Lung (tissue), 11 donors: ENCODE measurements at regions not wholly inside any gene's neighbourhood (a gene's known extent, or its start where the extent isn't known, plus 50 kb on each side); places are given as distances from the start of the nearest gene placed in this dataset.

Experiments
- ATAC-seq: fragments of 200-7000 bp; cut with Tn5 transposase; one replicate; pipeline ENCODE4 v1.9.1; 2020; ENCODE audit warnings: moderate number of reproducible peaks; ENCODE audit not compliant: insufficient read depth, low FRiP score
- DNase-seq, 3 donors: peaks; one replicate each; pipeline ENCODE4 v3.0.0-alpha.2; 2013 to 2017
- H3K27ac ChIP-seq, 2 donors: one replicate each; pipeline ENCODE4 v1.5.1; 2013; ENCODE audit warnings: mild to moderate bottlenecking in 2 of 2, moderate library complexity in 2 of 2, control low read depth in 1 of 2, inconsistent platforms in 1 of 2, low read depth in 1 of 2, low read length in 1 of 2
- H3K27me3 ChIP-seq, 3 donors: one replicate each; pipeline ENCODE4 v1.5.1; 2013; ENCODE audit warnings: low read length in 2 of 3; ENCODE audit not compliant: control insufficient read depth in 3 of 3, insufficient read depth in 3 of 3
- H3K36me3 ChIP-seq, 4 donors: one replicate each; pipeline ENCODE4 v1.5.1; 2013; ENCODE audit warnings: low read length in 4 of 4, mild to moderate bottlenecking in 1 of 4, moderate library complexity in 1 of 4; ENCODE audit not compliant: control insufficient read depth in 4 of 4, insufficient read depth in 4 of 4
- H3K4me1 ChIP-seq, 5 donors: one replicate each; pipeline ENCODE4 v1.5.1; 2013; ENCODE audit warnings: low read length in 5 of 5, mild to moderate bottlenecking in 2 of 5, moderate library complexity in 1 of 5; ENCODE audit not compliant: control insufficient read depth in 5 of 5, insufficient read depth in 5 of 5
- H3K4me3 ChIP-seq: one replicate; pipeline ENCODE4 v1.5.1; 2013; ENCODE audit warnings: mild to moderate bottlenecking, control low read depth, moderate library complexity
- H3K9ac ChIP-seq, 2 donors: one replicate each; pipeline ENCODE4 v1.5.1; 2013; ENCODE audit warnings: low read length in 2 of 2, control low read depth in 1 of 2; ENCODE audit not compliant: insufficient read depth in 1 of 2
- H3K9me3 ChIP-seq, 4 donors: one replicate each; pipeline ENCODE4 v1.5.1; 2013; ENCODE audit warnings: low read length in 3 of 4, mild to moderate bottlenecking in 1 of 4, moderate library complexity in 1 of 4; ENCODE audit not compliant: control insufficient read depth in 4 of 4, insufficient read depth in 3 of 4
- WGBS, 2 donors: extraction: QIAGEN DNeasy Blood & Tissue Kit; methylation state at CpG; one replicate each; pipeline ENCODE4 v1.1.7; 2013; 5-methylcytosine and 5-hydroxymethylcytosine counted together
- TF ChIP-seq, protein P1 (sequence below): IDR thresholded peaks from 2 replicates; pipeline ENCODE4 v1.5.1; 2012; ENCODE audit warnings: mild to moderate bottlenecking; ENCODE audit errors: control extremely low read depth, extremely low read depth
- donor health status: control.
- donor health status: control.
- donor health status: Bipolar disorder and iron deficiency.
- donor health status: healthy.
- donor health status: DM: yes; HTN: yes; CAD: no.

- Histone ChIP-seq H3K9me3 (no peaks in the 10 kb centered on the region), H3K36me3 (no peaks in the 10 kb centered on the region), H3K4me1 (no peaks in the 10 kb centered on the region), H3K27ac (no peak overlapping the region), H3K27me3 (no peaks in the 10 kb centered on the region), H3K9ac (no peak overlapping the region), H3K4me3 (no peak overlapping the region)
- TF ChIP-seq, protein P1, sequence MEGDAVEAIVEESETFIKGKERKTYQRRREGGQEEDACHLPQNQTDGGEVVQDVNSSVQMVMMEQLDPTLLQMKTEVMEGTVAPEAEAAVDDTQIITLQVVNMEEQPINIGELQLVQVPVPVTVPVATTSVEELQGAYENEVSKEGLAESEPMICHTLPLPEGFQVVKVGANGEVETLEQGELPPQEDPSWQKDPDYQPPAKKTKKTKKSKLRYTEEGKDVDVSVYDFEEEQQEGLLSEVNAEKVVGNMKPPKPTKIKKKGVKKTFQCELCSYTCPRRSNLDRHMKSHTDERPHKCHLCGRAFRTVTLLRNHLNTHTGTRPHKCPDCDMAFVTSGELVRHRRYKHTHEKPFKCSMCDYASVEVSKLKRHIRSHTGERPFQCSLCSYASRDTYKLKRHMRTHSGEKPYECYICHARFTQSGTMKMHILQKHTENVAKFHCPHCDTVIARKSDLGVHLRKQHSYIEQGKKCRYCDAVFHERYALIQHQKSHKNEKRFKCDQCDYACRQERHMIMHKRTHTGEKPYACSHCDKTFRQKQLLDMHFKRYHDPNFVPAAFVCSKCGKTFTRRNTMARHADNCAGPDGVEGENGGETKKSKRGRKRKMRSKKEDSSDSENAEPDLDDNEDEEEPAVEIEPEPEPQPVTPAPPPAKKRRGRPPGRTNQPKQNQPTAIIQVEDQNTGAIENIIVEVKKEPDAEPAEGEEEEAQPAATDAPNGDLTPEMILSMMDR = no peak
- ATAC-seq (no peak), DNase-seq (no peak)
- 74 to 78% methylated on average over 6 of the region's 6 CpGs for WGBS, 2 donors
These were observed 227.5 kb upstream of the MYOCD start for GRCh38 chr17:12438212-12438611.

GRCh38 chr17:12438813-12439586 is 226.7 kb upstream of the MYOCD start:
- DNase-seq (no peak), ATAC-seq (no peak)
- Histone ChIP-seq H3K27me3 (no peaks in the 10 kb centered on the region), H3K4me3 (no peak overlapping the region), H3K36me3 (no peaks in the 10 kb centered on the region), H3K27ac (no peak overlapping the region), H3K9ac (no peak overlapping the region), H3K4me1 (no peaks in the 10 kb centered on the region), H3K9me3 (no peaks in the 10 kb centered on the region)
- TF ChIP-seq, protein P1 = no peak
- WGBS, 2 donors = 68 to 70% methylated on average over 10 of the region's 10 CpGs

GRCh38 chr17:12445331-12445730 is 220.4 kb upstream of the MYOCD start:
- Histone ChIP-seq H3K36me3 (no peaks in the 10 kb centered on the region), H3K27me3 (no peaks in the 10 kb centered on the region), H3K9ac (no peak overlapping the region), H3K4me3 (no peak overlapping the region), H3K4me1 (no peaks in the 10 kb centered on the region), H3K27ac (no peak overlapping the region), H3K9me3 (no peaks in the 10 kb centered on the region)
- 69 to 74% methylated on average over 1 of the region's 1 CpG for WGBS, 2 donors
- no peak for ATAC-seq
- TF ChIP-seq, protein P1 = no peak
- no peak for DNase-seq

GRCh38 chr17:12457493-12457892 is 208.2 kb upstream of the MYOCD start:
- peaks cover 0 to 2% (median 0%) of the 10 kb centered on the region in 4 donors for H3K9me3 ChIP-seq
- DNase-seq = no peak
- H3K27ac ChIP-seq = no peak overlapping the region
- no peaks in the 10 kb centered on the region for H3K4me1 ChIP-seq
- no peaks in the 10 kb centered on the region for H3K36me3 ChIP-seq
- ATAC-seq = no peak
- WGBS, 2 donors = 82 to 86% methylated on average over 1 of the region's 1 CpG
- H3K9ac ChIP-seq = no peak overlapping the region
- TF ChIP-seq, protein P1 = no peak
- H3K4me3 ChIP-seq = no peak overlapping the region
- no peaks in the 10 kb centered on the region for H3K27me3 ChIP-seq
